ENCODE measurements at regions not wholly inside any gene's neighbourhood (a gene's known extent, or its start where the extent isn't known, plus 50 kb on each side); places are given as distances from the start of the nearest gene placed in this dataset.
A peak's percentile ranks its signal among the peaks of the same experiment; 100 is the strongest.

- TF ChIP-seq REST (IDR thresholded peaks at IDR 0.05; ENCODE audit: low read depth) = no peak
- TF ChIP-seq NFIC (IDR thresholded peaks at IDR 0.05) = no peak
- no peak for TF ChIP-seq CEBPB (IDR thresholded peaks at IDR 0.05)
- no peak for TF ChIP-seq CREB1 (IDR thresholded peaks at IDR 0.05; ENCODE audit: low read depth)
- no peak for TF ChIP-seq RAD21 (IDR thresholded peaks at IDR 0.05; ENCODE audit: low read depth)
- TF ChIP-seq, protein P1, sequence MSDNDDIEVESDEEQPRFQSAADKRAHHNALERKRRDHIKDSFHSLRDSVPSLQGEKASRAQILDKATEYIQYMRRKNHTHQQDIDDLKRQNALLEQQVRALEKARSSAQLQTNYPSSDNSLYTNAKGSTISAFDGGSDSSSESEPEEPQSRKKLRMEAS (IDR thresholded peaks at IDR 0.05) = no peak
- TF ChIP-seq TAF1 (IDR thresholded peaks at IDR 0.05; ENCODE audit: low read depth) = no peak
- no peak for TF ChIP-seq TEAD4 (IDR thresholded peaks at IDR 0.05)
- no peak for TF ChIP-seq TCF12 (IDR thresholded peaks at IDR 0.05; ENCODE audit: low read depth)
- no peak for TF ChIP-seq FOXM1 (IDR thresholded peaks at IDR 0.05; ENCODE audit: borderline replicate concordance, low read depth)
- TF ChIP-seq EP300 (IDR thresholded peaks at IDR 0.05; ENCODE audit: borderline replicate concordance) = no peak
- TF ChIP-seq ZBTB7A (IDR thresholded peaks at IDR 0.05; ENCODE audit: low read depth) = no peak
- TF ChIP-seq YY1 (IDR thresholded peaks at IDR 0.05; ENCODE audit: low read depth) = no peak
- TF ChIP-seq, protein P2, sequence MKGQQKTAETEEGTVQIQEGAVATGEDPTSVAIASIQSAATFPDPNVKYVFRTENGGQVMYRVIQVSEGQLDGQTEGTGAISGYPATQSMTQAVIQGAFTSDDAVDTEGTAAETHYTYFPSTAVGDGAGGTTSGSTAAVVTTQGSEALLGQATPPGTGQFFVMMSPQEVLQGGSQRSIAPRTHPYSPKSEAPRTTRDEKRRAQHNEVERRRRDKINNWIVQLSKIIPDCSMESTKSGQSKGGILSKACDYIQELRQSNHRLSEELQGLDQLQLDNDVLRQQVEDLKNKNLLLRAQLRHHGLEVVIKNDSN (IDR thresholded peaks at IDR 0.05) = no peak
- TF ChIP-seq EGR1 (IDR thresholded peaks at IDR 0.05) = no peak
These were observed 1434.0 kb upstream of the EYS start for GRCh38 chr6:67141005-67141404.

GRCh38 chr6:67133973-67134372 lies 1426.9 kb upstream of the EYS start:
- TF ChIP-seq RAD21 (IDR thresholded peaks at IDR 0.05; ENCODE audit: low read depth) = no peak

DNA sequence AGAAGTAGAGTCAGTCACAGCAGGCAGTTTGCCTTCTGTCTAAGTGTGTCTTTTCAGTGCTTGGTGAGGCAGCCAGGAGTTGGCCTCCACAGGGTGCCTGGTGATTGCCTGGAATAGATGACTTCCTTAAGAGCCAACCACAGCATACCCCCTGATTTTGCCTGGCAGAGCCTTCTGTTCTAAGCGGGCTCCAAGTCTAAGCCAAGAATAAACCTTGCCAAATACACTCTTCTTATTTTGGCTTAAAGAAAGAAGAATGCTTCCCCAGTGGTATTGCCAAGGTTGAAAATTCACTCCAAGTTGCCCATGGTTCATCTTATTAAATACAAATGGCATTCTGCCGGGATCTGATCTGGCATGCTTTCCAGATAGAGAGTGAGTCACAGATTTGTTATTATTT lies 1424.8 kb upstream of the EYS start:
- TF ChIP-seq CREB1 (IDR thresholded peaks at IDR 0.05; ENCODE audit: low read depth) = no peak

DNA sequence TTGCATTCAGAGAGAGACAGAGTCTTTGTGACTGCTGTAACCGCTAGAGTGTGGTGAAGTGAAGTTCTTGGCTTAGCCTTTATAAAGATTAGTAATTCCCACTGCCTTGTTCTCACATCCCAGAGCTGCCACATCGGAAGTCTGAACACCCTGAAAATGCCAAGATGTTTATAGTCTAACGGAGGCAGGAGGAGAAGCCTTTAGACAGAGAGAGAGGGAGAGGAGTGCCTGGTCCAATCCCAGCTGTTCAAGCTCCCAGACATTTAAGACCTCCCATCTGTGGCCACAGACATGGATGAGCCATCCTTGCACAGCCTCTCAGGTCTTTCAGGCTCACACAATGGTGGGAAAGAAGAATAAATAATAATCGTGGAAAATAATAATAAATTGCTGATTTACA lies 1422.8 kb upstream of the EYS start:
- TF ChIP-seq, protein P1 (IDR thresholded peaks at IDR 0.05) = no peak
- TF ChIP-seq, protein P2 (IDR thresholded peaks at IDR 0.05) = no peak
- TF ChIP-seq RAD21 (IDR thresholded peaks at IDR 0.05; ENCODE audit: low read depth) (no peak), TAF1 (IDR thresholded peaks at IDR 0.05; ENCODE audit: low read depth) (no peak), YY1 (IDR thresholded peaks at IDR 0.05; ENCODE audit: low read depth) (no peak)

- no peak for TF ChIP-seq NFIC (IDR thresholded peaks at IDR 0.05)
- TF ChIP-seq YY1 (IDR thresholded peaks at IDR 0.05; ENCODE audit: low read depth) = no peak
- TF ChIP-seq TCF12 (IDR thresholded peaks at IDR 0.05; ENCODE audit: low read depth) = no peak
- TF ChIP-seq, protein P2 (IDR thresholded peaks at IDR 0.05) = no peak
- no peak for TF ChIP-seq REST (IDR thresholded peaks at IDR 0.05; ENCODE audit: low read depth)
- no peak for TF ChIP-seq CEBPB (IDR thresholded peaks at IDR 0.05)
- no peak for TF ChIP-seq EGR1 (IDR thresholded peaks at IDR 0.05)
- TF ChIP-seq FOXM1 (IDR thresholded peaks at IDR 0.05; ENCODE audit: borderline replicate concordance, low read depth) = no peak
- TF ChIP-seq, protein P1 (IDR thresholded peaks at IDR 0.05) = no peak
- TF ChIP-seq EP300 (IDR thresholded peaks at IDR 0.05; ENCODE audit: borderline replicate concordance) = no peak
- TF ChIP-seq TEAD4 (IDR thresholded peaks at IDR 0.05) = no peak
- TF ChIP-seq CREB1 (IDR thresholded peaks at IDR 0.05; ENCODE audit: low read depth) = no peak
- TF ChIP-seq TAF1 (IDR thresholded peaks at IDR 0.05; ENCODE audit: low read depth) = no peak
- no peak for TF ChIP-seq RAD21 (IDR thresholded peaks at IDR 0.05; ENCODE audit: low read depth)
- no peak for TF ChIP-seq ZBTB7A (IDR thresholded peaks at IDR 0.05; ENCODE audit: low read depth)
These were observed 1420.0 kb upstream of the EYS start for GRCh38 chr6:67127041-67127440.

GRCh38 chr6:67121115-67121514 lies 1414.1 kb upstream of the EYS start:
- TF ChIP-seq NFIC (IDR thresholded peaks at IDR 0.05) (peak; percentile 43), TCF12 (IDR thresholded peaks at IDR 0.05; ENCODE audit: low read depth) (no peak)
